ENCODE measurements at regions not wholly inside any gene's neighbourhood (a gene's known extent, or its start where the extent isn't known, plus 50 kb on each side); places are given as distances from the start of the nearest gene placed in this dataset.
"Not testable (repeated sequence)": the region's sequence is repeated elsewhere in the genome, so short reads cannot be mapped to it uniquely, and the experiment has no call there.

GRCh38 chr10:71103961-71104360 lies 108.4 kb upstream of the UNC5B start:
- Histone ChIP-seq H3K4me3 (replicated peaks in 1 of 3) (no peak overlapping the region), H3K27me3 (no peaks in the 10 kb centered on the region), H3K36me3 (no peaks in the 10 kb centered on the region), H3K4me1 (no peaks in the 10 kb centered on the region), H3K27ac (no peak overlapping the region), H3K9me3 (no peaks in the 10 kb centered on the region)
- WGBS, 2 donors, result 89 to 92% methylated on average over 3 of the region's 3 CpGs
- TF ChIP-seq POLR2A (IDR thresholded peaks at IDR 0.05), result no peak
- no peak for DNase-seq
- intact Hi-C loops (cut with DNase I), result no loop called here

DNA sequence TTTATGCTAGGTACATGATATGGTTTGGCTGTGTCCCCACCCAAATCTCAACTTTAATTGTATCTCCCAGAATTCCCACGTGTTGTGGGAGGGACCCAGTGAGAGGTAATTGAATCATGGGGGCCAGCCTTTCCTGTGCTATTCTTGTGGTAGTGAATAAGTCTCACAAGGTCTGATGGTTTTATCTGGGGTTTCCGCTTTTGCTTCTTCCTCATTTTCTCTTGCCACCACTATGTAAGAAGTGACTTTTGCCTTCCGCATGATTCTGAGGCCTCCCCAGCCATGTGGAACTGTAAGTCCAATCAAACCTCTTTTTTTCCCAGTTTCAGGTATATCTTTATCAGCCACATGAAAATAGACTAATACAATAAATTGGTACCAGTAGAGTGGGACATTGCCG lies 106.2 kb upstream of the UNC5B start:
- WGBS, 2 donors, result 89 to 90% methylated on average over 4 of the region's 4 CpGs
- H3K27ac ChIP-seq; intact Hi-C loops (cut with DNase I); H3K9me3 ChIP-seq; H3K4me1 ChIP-seq; H3K36me3 ChIP-seq; DNase-seq; H3K27me3 ChIP-seq; H3K4me3 ChIP-seq (replicated peaks in 1 of 3): not testable (repeated sequence)

DNA sequence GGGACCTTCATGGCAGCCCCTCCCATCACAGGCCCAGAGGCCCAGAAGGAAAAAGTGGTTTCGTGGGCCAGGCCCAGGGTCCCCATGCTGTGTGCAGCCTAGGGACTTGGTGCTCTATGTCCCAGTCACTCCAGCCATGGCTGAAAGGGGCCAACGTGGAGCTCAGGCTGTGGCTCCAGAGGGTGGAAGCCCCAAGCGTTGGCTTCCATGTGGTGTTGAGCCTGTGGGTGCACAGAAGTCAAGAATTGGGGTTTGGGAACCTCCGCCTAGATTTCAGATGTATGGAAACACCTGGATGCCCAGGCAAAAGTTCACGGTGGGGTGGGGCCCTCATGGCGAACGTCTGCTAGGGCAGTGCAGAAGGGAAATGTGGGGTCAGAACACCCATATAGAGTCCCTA lies 105.3 kb upstream of the UNC5B start:
- H3K36me3 ChIP-seq; intact Hi-C loops (cut with DNase I); H3K4me3 ChIP-seq (replicated peaks in 1 of 3); DNase-seq; H3K27ac ChIP-seq; H3K4me1 ChIP-seq; H3K27me3 ChIP-seq; H3K9me3 ChIP-seq: not testable (repeated sequence)
- WGBS, 2 donors, result 90 to 93% methylated on average over 7 of the region's 7 CpGs

GRCh38 chr10:71108042-71108441 lies 104.3 kb upstream of the UNC5B start:
- intact Hi-C loops (cut with DNase I); H3K36me3 ChIP-seq; H3K4me1 ChIP-seq; H3K27ac ChIP-seq; H3K4me3 ChIP-seq (replicated peaks in 1 of 3); H3K27me3 ChIP-seq; DNase-seq; H3K9me3 ChIP-seq: not testable (repeated sequence)
- WGBS, 2 donors, result 80 to 86% methylated on average over 1 of the region's 1 CpG

DNA sequence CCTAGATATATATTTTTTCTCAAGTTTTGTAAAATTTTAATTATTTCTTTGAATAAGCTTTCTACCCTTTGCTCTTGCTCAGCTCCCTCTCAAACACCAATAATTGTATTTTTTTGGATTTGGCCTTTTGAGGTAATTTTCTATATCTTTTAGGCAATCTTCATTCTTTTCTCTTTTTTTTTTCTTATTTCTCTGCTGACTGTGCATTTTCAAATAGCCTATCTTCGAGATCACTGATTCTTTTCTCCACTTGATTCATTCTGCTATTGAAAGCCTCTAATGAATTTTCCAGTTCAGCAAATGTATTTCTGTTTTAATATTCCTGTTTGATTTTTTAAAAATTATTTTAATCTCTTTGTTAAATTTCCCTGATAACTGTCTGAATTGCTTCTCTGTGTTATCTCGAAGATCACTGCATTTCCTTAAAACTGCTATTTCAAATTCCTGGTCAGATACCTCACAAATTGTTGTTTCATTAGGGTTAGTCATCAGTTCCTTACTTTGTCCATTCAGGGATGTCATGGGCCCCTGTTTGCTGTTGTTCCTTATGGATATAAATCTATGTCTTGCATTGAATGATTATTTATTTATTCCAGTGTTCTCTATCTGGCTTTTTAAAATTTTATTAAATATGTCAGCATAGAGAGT lies 100.1 kb upstream of the UNC5B start:
- WGBS, 2 donors, result 74 to 82% methylated on average over 2 of the region's 2 CpGs
- intact Hi-C loops (cut with DNase I), result no loop called here
- no peaks in the 10 kb centered on the region for H3K36me3 ChIP-seq
- no peak overlapping the region for H3K27ac ChIP-seq
- H3K9me3 ChIP-seq, result no peaks in the 10 kb centered on the region
- H3K27me3 ChIP-seq, result no peaks in the 10 kb centered on the region
- H3K4me1 ChIP-seq, result no peaks in the 10 kb centered on the region
- no peak overlapping the region for H3K4me3 ChIP-seq (replicated peaks in 1 of 3)
- no peak for DNase-seq
- TF ChIP-seq POLR2A (IDR thresholded peaks at IDR 0.05), result no peak
- TF ChIP-seq, protein P1, sequence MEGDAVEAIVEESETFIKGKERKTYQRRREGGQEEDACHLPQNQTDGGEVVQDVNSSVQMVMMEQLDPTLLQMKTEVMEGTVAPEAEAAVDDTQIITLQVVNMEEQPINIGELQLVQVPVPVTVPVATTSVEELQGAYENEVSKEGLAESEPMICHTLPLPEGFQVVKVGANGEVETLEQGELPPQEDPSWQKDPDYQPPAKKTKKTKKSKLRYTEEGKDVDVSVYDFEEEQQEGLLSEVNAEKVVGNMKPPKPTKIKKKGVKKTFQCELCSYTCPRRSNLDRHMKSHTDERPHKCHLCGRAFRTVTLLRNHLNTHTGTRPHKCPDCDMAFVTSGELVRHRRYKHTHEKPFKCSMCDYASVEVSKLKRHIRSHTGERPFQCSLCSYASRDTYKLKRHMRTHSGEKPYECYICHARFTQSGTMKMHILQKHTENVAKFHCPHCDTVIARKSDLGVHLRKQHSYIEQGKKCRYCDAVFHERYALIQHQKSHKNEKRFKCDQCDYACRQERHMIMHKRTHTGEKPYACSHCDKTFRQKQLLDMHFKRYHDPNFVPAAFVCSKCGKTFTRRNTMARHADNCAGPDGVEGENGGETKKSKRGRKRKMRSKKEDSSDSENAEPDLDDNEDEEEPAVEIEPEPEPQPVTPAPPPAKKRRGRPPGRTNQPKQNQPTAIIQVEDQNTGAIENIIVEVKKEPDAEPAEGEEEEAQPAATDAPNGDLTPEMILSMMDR (IDR thresholded peaks at IDR 0.05), result no peak

DNA sequence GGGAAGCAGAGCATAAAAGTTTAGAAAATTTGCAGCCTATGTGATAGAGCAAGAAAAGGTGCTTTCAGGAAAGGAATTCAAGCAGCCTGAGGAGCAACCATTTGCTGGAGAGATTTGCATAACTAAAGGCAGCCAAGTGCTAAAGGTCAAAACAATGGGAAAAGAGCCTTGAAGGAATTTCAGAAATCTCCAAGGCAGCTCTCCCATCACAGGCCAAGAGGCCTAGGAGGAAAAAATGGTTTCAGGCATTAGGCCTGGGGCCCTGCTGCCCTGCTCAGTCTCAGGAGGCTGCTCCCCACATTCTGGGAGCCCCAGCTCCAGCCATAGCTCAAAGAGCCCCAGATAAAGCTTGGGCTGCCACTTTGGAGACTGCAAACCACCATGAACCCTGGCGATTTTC lies 95.9 kb upstream of the UNC5B start:
- intact Hi-C loops (cut with DNase I), result no loop called here
- 89 to 100% methylated on average over 1 of the region's 1 CpG for WGBS, 2 donors
- H3K4me1 ChIP-seq, result no peaks in the 10 kb centered on the region
- DNase-seq, result no peak
- H3K27ac ChIP-seq, result no peak overlapping the region
- no peaks in the 10 kb centered on the region for H3K9me3 ChIP-seq
- no peak overlapping the region for H3K4me3 ChIP-seq (replicated peaks in 1 of 3)
- H3K36me3 ChIP-seq, result no peaks in the 10 kb centered on the region
- no peaks in the 10 kb centered on the region for H3K27me3 ChIP-seq
- TF ChIP-seq, protein P1 (IDR thresholded peaks at IDR 0.05), result no peak
- TF ChIP-seq POLR2A (IDR thresholded peaks at IDR 0.05), result no peak

- WGBS, 2 donors, result 63 to 79% methylated on average over 4 of the region's 4 CpGs
- not testable (repeated sequence) for H3K27me3 ChIP-seq
Observed at GRCh38 chr10:71117589-71117988, 94.8 kb upstream of the UNC5B start.

GRCh38 chr10:71123023-71123422 lies 89.3 kb upstream of the UNC5B start:
- Histone ChIP-seq H3K4me1 (no peaks in the 10 kb centered on the region), H3K4me3 (replicated peaks in 1 of 3) (no peak overlapping the region), H3K9me3 (no peaks in the 10 kb centered on the region), H3K27me3 (no peaks in the 10 kb centered on the region), H3K27ac (no peak overlapping the region), H3K36me3 (no peaks in the 10 kb centered on the region)
- no peak for DNase-seq
- no peak for TF ChIP-seq POLR2A (IDR thresholded peaks at IDR 0.05)
- TF ChIP-seq, protein P1 (IDR thresholded peaks at IDR 0.05), result no peak
- intact Hi-C loops (cut with DNase I), result no loop called here

More at GRCh38 chr10:71117589-71117988, 94.8 kb upstream of the UNC5B start:
- H3K27ac ChIP-seq; intact Hi-C loops (cut with DNase I); H3K9me3 ChIP-seq; H3K4me1 ChIP-seq; H3K4me3 ChIP-seq (replicated peaks in 1 of 3); DNase-seq; H3K36me3 ChIP-seq: not testable (repeated sequence)

Measured in thyroid gland (tissue), 4 donors.